ENCODE measurements at regions not wholly inside any gene's neighbourhood (a gene's known extent, or its start where the extent isn't known, plus 50 kb on each side); places are given as distances from the start of the nearest gene placed in this dataset.

- Histone ChIP-seq H2AFZ (ENCODE audit: low read length) (no peak overlapping the region), H3K79me2 (ENCODE audit: insufficient read depth, low read length) (no peaks in the 10 kb centered on the region), H4K20me1 (ENCODE audit: insufficient read depth, low read length) (no peaks in the 10 kb centered on the region), H3K9me3 (ENCODE audit: low read length) (no peaks in the 10 kb centered on the region), H3K36me3 (replicated peaks in 1 of 2; ENCODE audit: control insufficient read depth in 1 of 2, insufficient read depth in 2 of 2, low read length in 2 of 2) (no peaks in the 10 kb centered on the region), H3K27ac (ENCODE audit: extremely low read length, insufficient read depth, low read length) (no peak overlapping the region), H3K4me2 (ENCODE audit: low read depth, low read length) (no peak overlapping the region), H3K4me3 (replicated peaks in 1 of 3; ENCODE audit: insufficient read depth in 1 of 3, low read depth in 2 of 3, low read length in 3 of 3) (no peak overlapping the region), H3K9ac (ENCODE audit: insufficient read depth, low read depth, low read length) (no peak overlapping the region), H3K4me1 (ENCODE audit: insufficient read depth, low read length) (no peaks in the 10 kb centered on the region), H3K27me3 (ENCODE audit: control insufficient read depth in 1 of 2, insufficient read depth in 2 of 2, low read length in 2 of 2) (0 out of 5 replicates have a peak, but pooled peaks cover 0 to 5% of the 10 kb centered on the region in 2 experiments)
- ChIA-PET POLR2A (no interaction called here), CTCF (ENCODE audit: low intra/inter-chr PET ratio, low total read pairs) (interaction anchor here (1.9 to 3.8 kb wide), 3 partner anchors 411 to 422 kb away, joined by 8 to 24 read pairs (median 24); no protein-coding TSS in a partner anchor)
- WGBS (ENCODE audit: low lambda C conversion rate) = 45% methylated on average over 8 of the region's 8 CpGs
- TF ChIP-seq ZNF792 (CRISPR knock-in tag; IDR thresholded peaks at IDR 0.05) = no peak
- TF ChIP-seq FOXO4 (CRISPR knock-in tag; conservative IDR thresholded peaks at IDR 0.05) = no peak
- no peak for TF ChIP-seq GTF3A (CRISPR knock-in tag; conservative IDR thresholded peaks at IDR 0.05)
- TF ChIP-seq ZNF362 (CRISPR knock-in tag; IDR thresholded peaks at IDR 0.05; ENCODE audit: borderline replicate concordance) = no peak
- no peak for TF ChIP-seq ZNF549 (CRISPR knock-in tag; IDR thresholded peaks at IDR 0.05)
- no peak for TF ChIP-seq IRF1 (CRISPR knock-in tag; IDR thresholded peaks at IDR 0.05; ENCODE audit: low read depth)
- TF ChIP-seq MED8 (CRISPR knock-in tag; IDR thresholded peaks at IDR 0.05; ENCODE audit: insufficient replicate concordance) = no peak
- no peak for TF ChIP-seq RBAK (CRISPR knock-in tag; IDR thresholded peaks at IDR 0.05)
- TF ChIP-seq ZBTB43 (CRISPR knock-in tag; conservative IDR thresholded peaks at IDR 0.05) = no peak
- no peak for TF ChIP-seq HOXA9 (CRISPR knock-in tag; IDR thresholded peaks at IDR 0.05; ENCODE audit: borderline replicate concordance)
- no peak for TF ChIP-seq NR2F6 (IDR thresholded peaks at IDR 0.05)
- TF ChIP-seq NR2F6 (CRISPR knock-in tag; IDR thresholded peaks at IDR 0.05) = no peak
- no peak for TF ChIP-seq CHD4 (IDR thresholded peaks at IDR 0.05; ENCODE audit: borderline replicate concordance, low read length)
- no peak for TF ChIP-seq HOXA3 (CRISPR knock-in tag; IDR thresholded peaks at IDR 0.05)
- TF ChIP-seq ZNF724P (CRISPR knock-in tag; IDR thresholded peaks at IDR 0.05; ENCODE audit: borderline replicate concordance) = no peak
- no peak for TF ChIP-seq TBP (CRISPR knock-in tag; IDR thresholded peaks at IDR 0.05)
- TF ChIP-seq ZMAT3 (CRISPR knock-in tag; conservative IDR thresholded peaks at IDR 0.05) = no peak
- ATAC-seq (no peak), FAIRE-seq (no peak), DNase-seq (ENCODE audit: low spot score) (no peak)
- BruUV-seq (replicated peaks) = no TSS peak
- in situ Hi-C loops (cut with HindIII; ENCODE audit: extremely low pct_ligation_motif_present, low pct_unique_long_range_greater_than_20kb) (loop anchor here (5.0 kb wide), 1 partner anchor 418 kb away; no protein-coding TSS in a partner anchor), intact Hi-C loops (cut with micrococcal nuclease; ENCODE audit: unreplicated experiment) (loop anchor here (1.0 to 5.0 kb wide), 3 partner anchors 412 to 447 kb away; no protein-coding TSS in a partner anchor)
Measured at GRCh38 chr3:102225005-102225404, 209.8 kb upstream of the ZPLD1 start.
